ENCODE measurements at regions not wholly inside any gene's neighbourhood (a gene's known extent, or its start where the extent isn't known, plus 50 kb on each side); places are given as distances from the start of the nearest gene placed in this dataset.

GRCh38 chr9:81242866-81243265, 446.5 kb downstream of the TLE1 start:
- no peak for DNase-seq

- no peak for DNase-seq
These were observed 450.0 kb downstream of the TLE1 start for GRCh38 chr9:81239388-81239787.

- DNase-seq, result no peak
These were observed 451.6 kb downstream of the TLE1 start for GRCh38 chr9:81237565-81238231.

- DNase-seq, result no peak
These were observed 454.3 kb downstream of the TLE1 start for GRCh38 chr9:81234924-81235610.

- no peak for DNase-seq
These were observed 458.3 kb downstream of the TLE1 start for GRCh38 chr9:81231011-81231410.

GRCh38 chr9:81227507-81228245, 461.7 kb downstream of the TLE1 start:
- DNase-seq, result no peak

- DNase-seq, result no peak
These were observed 463.8 kb downstream of the TLE1 start for GRCh38 chr9:81225596-81225995.

GRCh38 chr9:81224166-81225081, 464.9 kb downstream of the TLE1 start:
- DNase-seq, result no peak

GRCh38 chr9:81214975-81215374, 474.4 kb downstream of the TLE1 start:
- DNase-seq, result no peak

GRCh38 chr9:81213456-81213855, 475.9 kb downstream of the TLE1 start:
- DNase-seq, result no peak

GRCh38 chr9:81211741-81212140, 477.6 kb downstream of the TLE1 start:
- no peak for DNase-seq

- no peak for DNase-seq
These were observed 481.7 kb downstream of the TLE1 start for GRCh38 chr9:81207651-81208050.

- DNase-seq, result no peak
These were observed 487.1 kb downstream of the TLE1 start for GRCh38 chr9:81202292-81202691.

- no peak for DNase-seq
These were observed 494.1 kb downstream of the TLE1 start for GRCh38 chr9:81195206-81195605.

GRCh38 chr9:81193362-81194339, 495.7 kb downstream of the TLE1 start:
- DNase-seq, result no peak

- no peak for DNase-seq
These were observed 498.1 kb downstream of the TLE1 start for GRCh38 chr9:81191222-81191621.

GRCh38 chr9:81190659-81191058, 498.7 kb downstream of the TLE1 start:
- DNase-seq, result no peak

GRCh38 chr9:81183761-81184160, 505.6 kb downstream of the TLE1 start:
- no peak for DNase-seq

- no peak for DNase-seq
These were observed 506.9 kb downstream of the TLE1 start for GRCh38 chr9:81182431-81182830.

GRCh38 chr9:81174023-81174422, 515.3 kb downstream of the TLE1 start:
- no peak for DNase-seq

- no peak for DNase-seq
These were observed 517.7 kb downstream of the TLE1 start for GRCh38 chr9:81171689-81172088.

- no peak for DNase-seq
These were observed 527.0 kb downstream of the TLE1 start for GRCh38 chr9:81162361-81162760.
